ENCODE measurements at regions not wholly inside any gene's neighbourhood (a gene's known extent, or its start where the extent isn't known, plus 50 kb on each side); places are given as distances from the start of the nearest gene placed in this dataset.

DNA sequence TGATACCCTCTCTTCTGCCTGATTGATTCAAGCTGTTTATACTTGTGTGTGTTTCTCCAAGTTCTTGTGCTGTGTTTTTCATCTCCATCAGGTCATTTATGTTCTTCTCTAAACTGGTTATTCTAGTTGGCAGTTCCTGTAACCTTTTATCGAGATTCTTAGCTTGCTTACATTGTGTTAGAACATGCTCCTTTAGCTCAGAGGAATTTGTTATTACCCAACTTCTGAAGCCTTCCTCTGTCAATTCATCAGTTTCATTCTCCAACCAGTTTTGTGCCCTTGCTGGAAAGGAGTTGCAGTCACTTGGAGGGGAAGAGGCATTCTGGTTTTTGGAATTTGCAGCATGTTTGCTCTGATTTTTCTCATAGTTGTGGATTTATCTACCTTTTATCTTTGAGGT is 126.2 kb upstream of the FTMT start:
- no peak overlapping the region for H3K4me3 ChIP-seq (ENCODE audit: low read length)
- no peak for DNase-seq (ENCODE audit: low read depth)
- TF ChIP-seq, protein P1, sequence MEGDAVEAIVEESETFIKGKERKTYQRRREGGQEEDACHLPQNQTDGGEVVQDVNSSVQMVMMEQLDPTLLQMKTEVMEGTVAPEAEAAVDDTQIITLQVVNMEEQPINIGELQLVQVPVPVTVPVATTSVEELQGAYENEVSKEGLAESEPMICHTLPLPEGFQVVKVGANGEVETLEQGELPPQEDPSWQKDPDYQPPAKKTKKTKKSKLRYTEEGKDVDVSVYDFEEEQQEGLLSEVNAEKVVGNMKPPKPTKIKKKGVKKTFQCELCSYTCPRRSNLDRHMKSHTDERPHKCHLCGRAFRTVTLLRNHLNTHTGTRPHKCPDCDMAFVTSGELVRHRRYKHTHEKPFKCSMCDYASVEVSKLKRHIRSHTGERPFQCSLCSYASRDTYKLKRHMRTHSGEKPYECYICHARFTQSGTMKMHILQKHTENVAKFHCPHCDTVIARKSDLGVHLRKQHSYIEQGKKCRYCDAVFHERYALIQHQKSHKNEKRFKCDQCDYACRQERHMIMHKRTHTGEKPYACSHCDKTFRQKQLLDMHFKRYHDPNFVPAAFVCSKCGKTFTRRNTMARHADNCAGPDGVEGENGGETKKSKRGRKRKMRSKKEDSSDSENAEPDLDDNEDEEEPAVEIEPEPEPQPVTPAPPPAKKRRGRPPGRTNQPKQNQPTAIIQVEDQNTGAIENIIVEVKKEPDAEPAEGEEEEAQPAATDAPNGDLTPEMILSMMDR (conservative IDR thresholded peaks at IDR 0.05; ENCODE audit: low read length), result no peak

DNA sequence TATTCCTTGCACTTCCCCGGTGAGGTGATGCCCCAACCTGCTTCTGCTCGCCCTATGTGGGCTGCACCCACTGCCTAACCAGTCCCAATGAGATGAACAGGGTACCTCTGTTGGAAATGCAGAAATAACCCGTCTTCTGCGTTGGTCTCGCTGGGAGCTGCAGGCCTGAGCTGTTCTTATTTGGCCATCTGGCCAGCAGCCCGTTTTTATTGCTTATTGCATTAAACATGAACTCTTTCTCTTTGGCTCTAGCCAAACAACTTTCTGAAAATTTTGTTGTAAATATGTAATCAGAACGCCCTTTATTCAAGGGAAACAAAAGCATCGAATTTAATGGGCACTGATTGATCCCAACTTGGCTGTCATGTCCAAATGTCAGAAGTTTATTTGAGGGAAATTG is 124.7 kb upstream of the FTMT start:
- DNase-seq (ENCODE audit: low read depth), result no peak
- no peak overlapping the region for H3K4me3 ChIP-seq (ENCODE audit: low read length)
- TF ChIP-seq, protein P1 (conservative IDR thresholded peaks at IDR 0.05; ENCODE audit: low read length), result no peak

DNA sequence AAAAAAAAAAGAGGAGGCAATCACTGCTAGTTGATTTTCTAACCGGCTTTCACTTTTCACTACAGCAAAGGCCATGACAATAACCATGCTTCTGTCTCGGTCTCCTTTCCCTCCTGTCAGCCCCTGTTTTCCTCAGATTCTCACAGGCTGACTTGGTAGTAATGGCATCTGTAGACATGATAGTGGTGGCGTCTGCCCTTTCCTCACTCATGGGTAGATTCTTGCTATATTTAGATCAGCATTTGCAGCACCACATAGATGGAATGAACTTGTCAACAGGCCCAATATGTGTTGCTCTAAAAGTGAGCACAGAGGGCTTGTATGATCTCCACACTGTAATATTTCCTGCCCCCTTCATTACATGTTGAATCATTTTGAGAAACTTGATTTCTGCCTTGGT is 120.3 kb upstream of the FTMT start:
- DNase-seq (ENCODE audit: low read depth), result no peak
- no peak overlapping the region for H3K4me3 ChIP-seq (ENCODE audit: low read length)
- TF ChIP-seq, protein P1 (conservative IDR thresholded peaks at IDR 0.05; ENCODE audit: low read length), result no peak

- no peak for DNase-seq (ENCODE audit: low read depth)
- TF ChIP-seq, protein P1 (conservative IDR thresholded peaks at IDR 0.05; ENCODE audit: low read length), result no peak
- no peak overlapping the region for H3K4me3 ChIP-seq (ENCODE audit: low read length)
Observed at GRCh38 chr5:121735618-121736017, 116.1 kb upstream of the FTMT start.

- DNase-seq (ENCODE audit: low read depth), result no peak
- TF ChIP-seq, protein P1 (conservative IDR thresholded peaks at IDR 0.05; ENCODE audit: low read length), result no peak
- H3K4me3 ChIP-seq (ENCODE audit: low read length), result no peak overlapping the region
Observed at GRCh38 chr5:121737120-121737519, 114.6 kb upstream of the FTMT start.

DNA sequence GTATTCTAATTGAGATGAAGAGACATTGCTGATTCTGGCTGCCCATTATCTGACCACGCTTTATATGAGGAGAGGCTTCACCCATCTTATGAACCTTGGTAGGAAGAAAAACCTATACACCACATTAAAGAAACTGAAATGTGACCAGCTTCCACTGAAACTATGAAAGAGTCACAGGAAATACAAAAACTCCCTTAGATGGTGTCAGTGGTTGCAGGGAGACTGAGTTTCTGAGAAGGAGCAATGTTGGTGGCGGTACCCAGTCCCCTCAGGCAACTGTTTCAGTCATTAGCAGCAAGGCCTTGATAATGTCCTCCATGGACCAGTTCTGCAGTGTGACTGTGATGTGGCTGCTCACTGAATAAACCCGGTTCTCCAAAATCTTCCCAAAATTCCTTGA is 110.5 kb upstream of the FTMT start:
- TF ChIP-seq, protein P1 (conservative IDR thresholded peaks at IDR 0.05; ENCODE audit: low read length), result no peak
- H3K4me3 ChIP-seq (ENCODE audit: low read length), result no peak overlapping the region
- DNase-seq (ENCODE audit: low read depth), result no peak

DNA sequence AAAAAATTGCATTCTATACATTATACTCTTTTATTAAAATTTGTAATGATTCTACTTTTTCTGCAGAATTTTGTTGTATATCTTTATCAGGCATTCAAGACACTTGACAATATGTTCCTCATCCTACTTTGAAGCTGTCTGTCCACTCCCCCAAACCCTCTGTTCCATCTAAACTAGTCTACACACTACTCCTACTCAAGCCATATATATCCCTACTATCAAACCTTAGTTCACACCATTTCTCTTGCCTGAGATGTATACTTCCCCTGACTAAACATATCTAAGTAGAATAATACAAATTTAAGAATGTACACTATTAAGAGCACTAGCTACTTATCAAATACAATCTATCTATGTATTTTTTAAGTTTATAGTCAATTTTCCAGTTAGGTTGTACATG is 107.1 kb upstream of the FTMT start:
- H3K4me3 ChIP-seq (ENCODE audit: low read length), result no peak overlapping the region
- TF ChIP-seq, protein P1 (conservative IDR thresholded peaks at IDR 0.05; ENCODE audit: low read length), result no peak
- no peak for DNase-seq (ENCODE audit: low read depth)
